GM13977 (cell line): ENCODE measurements at regions not wholly inside any gene's neighbourhood (a gene's known extent, or its start where the extent isn't known, plus 50 kb on each side); places are given as distances from the start of the nearest gene placed in this dataset.
"Not testable (repeated sequence)": the region's sequence is repeated elsewhere in the genome, so short reads cannot be mapped to it uniquely, and the experiment has no call there.

Source experiments
- DNase-seq: peaks from one replicate; pipeline ENCODE4 v3.0.0; 2012; ENCODE audit warnings: low spot score
- in situ Hi-C: fragments of 300-500 bp; cut with MboI; formaldehyde crosslinking; loops from one replicate; pipeline ENCODE4 v1.12.0; 2022; ENCODE audit warnings: low sequenced_read_pairs, low pct_unique_long_range_greater_than_20kb, mixed read lengths, inconsistent platforms; ENCODE audit not compliant: unreplicated experiment
- TF ChIP-seq, protein P1 (sequence below): IDR thresholded peaks from 2 replicates; pipeline ENCODE4 v1.5.1; 2012; ENCODE audit warnings: mild to moderate bottlenecking, control low read depth; ENCODE audit not compliant: insufficient read depth; ENCODE audit errors: extremely low read depth, missing control alignments

DNA sequence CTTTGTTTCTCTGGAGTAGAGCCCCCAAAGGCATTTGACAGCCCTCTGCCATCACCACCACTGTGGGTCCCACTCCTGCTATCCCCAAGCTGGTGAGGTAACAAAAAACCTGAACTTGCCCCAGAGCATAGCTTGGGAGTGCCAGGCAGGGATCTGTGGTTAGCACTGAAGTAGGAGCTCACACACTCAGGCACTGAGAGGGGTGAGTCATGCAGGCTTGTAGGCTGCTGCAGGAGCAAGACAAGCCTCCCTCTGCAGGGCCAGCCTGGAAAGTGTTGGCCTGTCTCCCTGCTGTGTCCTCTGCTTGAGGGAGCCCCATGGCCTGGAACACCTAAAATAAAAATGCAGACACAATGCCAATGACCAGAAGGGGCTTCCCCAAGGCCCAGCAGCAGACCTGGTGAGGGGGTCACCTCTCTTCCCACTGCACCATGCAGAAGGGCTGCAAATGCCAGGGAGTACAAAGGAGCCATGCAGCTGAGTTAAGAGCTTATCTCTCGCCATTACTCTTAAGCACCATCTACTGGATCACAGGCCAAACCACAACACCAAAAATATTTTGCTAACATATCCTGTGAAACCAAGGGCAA is 108.9 kb upstream of the POGK start:
- TF ChIP-seq, protein P1, sequence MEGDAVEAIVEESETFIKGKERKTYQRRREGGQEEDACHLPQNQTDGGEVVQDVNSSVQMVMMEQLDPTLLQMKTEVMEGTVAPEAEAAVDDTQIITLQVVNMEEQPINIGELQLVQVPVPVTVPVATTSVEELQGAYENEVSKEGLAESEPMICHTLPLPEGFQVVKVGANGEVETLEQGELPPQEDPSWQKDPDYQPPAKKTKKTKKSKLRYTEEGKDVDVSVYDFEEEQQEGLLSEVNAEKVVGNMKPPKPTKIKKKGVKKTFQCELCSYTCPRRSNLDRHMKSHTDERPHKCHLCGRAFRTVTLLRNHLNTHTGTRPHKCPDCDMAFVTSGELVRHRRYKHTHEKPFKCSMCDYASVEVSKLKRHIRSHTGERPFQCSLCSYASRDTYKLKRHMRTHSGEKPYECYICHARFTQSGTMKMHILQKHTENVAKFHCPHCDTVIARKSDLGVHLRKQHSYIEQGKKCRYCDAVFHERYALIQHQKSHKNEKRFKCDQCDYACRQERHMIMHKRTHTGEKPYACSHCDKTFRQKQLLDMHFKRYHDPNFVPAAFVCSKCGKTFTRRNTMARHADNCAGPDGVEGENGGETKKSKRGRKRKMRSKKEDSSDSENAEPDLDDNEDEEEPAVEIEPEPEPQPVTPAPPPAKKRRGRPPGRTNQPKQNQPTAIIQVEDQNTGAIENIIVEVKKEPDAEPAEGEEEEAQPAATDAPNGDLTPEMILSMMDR: no peak
- no peak for DNase-seq
- in situ Hi-C loops: no loop called here

DNA sequence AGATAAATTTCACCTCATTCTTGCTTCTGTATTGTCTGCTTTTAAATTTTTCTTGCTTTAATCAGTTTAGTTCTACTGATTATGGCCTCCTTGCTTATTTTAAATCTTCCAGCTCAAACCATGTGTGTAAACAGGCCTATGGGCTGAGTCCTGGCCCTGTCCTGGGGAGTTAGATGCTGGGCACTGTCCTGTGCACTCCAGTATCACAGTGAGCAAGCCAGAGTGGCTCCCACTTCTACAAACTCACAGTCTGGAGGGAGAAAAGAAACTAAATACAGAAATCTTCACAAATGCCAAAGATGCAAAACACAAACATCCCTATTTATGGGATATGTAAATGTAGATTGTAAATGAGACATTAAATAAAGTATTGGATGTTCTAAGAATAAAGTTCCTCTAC is 101.1 kb upstream of the POGK start:
- no peak for DNase-seq
- TF ChIP-seq, protein P1: no peak
- in situ Hi-C loops: no loop called here

GRCh38 chr1:166738873-166739272 is 100.4 kb upstream of the POGK start:
- DNase-seq: no peak
- in situ Hi-C loops: no loop called here
- TF ChIP-seq, protein P1: no peak

GRCh38 chr1:166740668-166741276 is 98.5 kb upstream of the POGK start:
- TF ChIP-seq, protein P1: no peak
- in situ Hi-C loops: no loop called here
- DNase-seq: no peak

DNA sequence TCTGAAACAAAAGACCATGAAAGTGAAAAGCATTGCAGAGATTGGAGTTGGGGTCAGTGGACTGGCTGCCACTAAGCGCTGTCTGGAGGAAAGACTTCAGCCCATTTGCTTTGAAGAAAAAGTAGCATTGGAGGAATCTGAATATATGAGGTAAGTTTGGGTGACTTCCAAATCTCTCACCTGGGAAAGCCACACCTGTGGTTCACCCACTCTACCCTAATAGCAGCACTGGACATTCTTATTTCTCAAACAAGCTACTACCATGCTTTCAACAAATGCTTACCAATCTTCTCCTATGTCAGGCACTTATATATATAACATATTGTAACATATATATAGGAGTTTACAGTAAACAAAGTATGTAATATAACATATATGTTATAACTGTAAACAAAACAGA is 76.0 kb upstream of the POGK start:
- DNase-seq: no peak
- in situ Hi-C loops: no loop called here
- TF ChIP-seq, protein P1: no peak

DNA sequence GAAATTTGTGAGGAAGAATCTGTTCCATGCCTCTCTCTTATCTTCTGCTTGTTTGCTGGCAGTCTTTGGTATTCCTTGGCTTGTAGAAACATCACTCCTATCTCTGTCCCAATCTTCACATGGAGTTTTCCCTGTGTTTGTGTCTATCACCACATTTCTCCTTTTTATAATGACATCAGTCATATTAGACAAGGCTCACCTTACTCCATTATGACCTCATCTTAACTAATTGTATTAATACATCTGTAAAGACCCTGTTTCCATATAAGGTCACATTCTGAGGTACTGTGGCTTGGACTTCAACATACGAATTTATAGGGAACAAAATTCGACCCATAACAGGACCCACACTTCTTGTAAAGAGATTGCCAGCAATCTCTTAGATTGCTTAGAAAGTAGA is 72.3 kb upstream of the POGK start:
- TF ChIP-seq, protein P1: no peak
- in situ Hi-C loops: no loop called here
- DNase-seq: no peak

GRCh38 chr1:166784646-166785045 is 54.6 kb upstream of the POGK start:
- DNase-seq, in situ Hi-C loops: not testable (repeated sequence)
